T-helper 1 cell treated with Interleukin-12 subunit alpha and Interleukin-12 subunit beta and Interleukin-4 antibody, amounts not matched to agents 30 ng/mL and 1 ng/mL, for 36 hours (primary cell): ENCODE measurements at regions not wholly inside any gene's neighbourhood (a gene's known extent, or its start where the extent isn't known, plus 50 kb on each side); places are given as distances from the start of the nearest gene placed in this dataset.

Source experiments
- intact Hi-C: fragments of 100-400 bp; cut with micrococcal nuclease; formaldehyde crosslinking; loops from one replicate; pipeline ENCODE4 v1.15.1; 2024

DNA sequence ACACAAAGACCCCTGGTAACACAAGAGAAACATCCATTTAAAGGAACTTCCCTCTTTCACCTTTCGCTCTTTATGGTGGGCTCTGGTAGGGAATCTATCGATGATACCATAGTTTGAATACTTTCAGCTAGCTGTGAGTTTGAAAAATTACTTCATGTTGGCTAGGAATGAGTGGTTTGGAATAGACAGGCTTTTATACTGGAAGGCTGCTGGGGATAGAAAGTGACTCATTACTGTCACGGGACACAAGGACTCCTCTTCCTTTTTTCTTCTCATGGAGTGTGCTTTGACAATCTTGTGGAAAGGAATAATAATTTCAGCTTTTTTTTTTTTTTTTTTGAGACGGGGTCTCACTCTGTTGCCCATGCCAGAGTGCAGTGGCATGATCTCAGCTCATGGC, 76.9 kb downstream of the CYB561 start:
- intact Hi-C loops: no loop called here

DNA sequence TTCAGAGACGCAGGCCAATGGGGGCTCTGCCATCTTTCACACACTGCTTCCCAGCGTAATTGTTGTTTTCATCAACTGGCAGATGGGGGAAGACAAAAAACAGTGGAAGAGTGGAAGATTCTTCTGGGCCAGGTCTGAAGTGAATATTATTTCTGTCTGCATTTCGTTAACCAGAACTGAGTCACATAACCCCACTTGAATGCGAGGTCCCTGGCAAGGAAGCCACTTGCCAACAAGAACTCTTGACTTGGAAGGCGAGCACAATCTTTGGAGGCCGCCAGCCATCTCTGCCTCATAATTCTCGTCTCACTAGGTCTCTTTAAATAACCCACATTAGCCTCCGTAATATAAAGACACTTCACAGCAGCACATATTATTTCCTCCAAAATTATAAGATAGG, 75.4 kb downstream of the CYB561 start:
- intact Hi-C loops: no loop called here

DNA sequence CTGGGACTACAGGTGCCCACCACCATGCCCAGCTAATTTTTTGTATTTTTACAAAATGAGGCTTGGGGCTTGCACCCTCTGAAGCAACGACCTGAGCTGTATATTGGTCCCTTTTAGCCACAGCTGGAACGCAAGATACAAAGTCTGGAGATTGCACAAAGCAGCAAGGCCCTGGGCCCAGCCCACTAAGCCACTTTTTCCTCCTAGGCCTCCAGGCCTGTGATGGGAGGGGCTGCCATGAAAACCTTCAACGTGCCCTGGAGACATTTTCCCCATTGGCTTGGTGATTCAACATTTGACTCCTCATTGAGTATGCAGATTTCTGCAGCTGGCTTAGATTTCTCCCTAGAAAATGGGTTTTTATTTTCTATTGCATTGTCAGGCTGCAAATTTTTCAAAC, 69.2 kb downstream of the CYB561 start:
- intact Hi-C loops: no loop called here

DNA sequence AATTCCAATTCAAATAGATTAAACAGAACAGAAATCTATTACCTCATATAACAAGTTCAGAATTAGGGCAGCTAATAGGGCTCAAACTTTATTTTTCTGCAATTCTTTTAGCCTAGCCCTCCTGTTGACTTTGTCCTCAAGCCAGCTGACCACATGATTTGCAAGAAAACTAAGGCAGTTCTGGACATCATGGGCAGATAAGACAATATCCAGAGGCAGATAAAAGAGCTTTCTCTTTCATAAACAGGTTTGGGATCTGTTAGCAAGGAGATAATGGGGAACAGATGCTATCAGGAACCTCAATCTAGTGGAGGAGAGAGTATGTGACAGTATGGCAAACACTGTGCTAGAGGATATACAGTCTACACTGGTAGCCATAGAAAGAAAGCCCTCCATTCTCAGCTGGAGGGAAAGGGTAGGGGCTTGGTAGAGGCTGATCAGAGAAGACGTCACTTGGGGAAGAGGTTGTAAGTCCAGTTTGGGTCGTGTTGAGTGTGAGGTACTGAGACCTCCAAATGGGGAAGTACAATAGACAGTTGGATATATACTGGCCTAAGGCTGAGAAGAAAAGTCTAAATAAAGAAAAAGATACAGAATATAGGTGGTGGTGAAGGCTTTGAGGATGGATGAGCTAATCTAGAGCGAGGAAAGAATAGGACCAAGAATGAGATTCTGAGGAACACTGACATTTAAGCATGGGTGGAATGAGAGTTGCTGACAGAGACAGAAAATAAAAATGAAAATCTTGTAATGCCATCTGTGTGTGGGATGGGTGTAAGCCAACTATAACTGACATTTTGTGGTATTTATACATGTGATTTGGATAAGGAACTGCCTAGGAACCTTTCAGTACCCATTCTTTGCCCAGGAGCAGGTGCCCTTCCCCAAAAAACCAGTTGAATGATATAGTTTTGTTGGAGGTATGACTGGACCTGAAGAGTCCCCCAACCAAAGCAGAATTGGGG, 67.4 kb downstream of the CYB561 start:
- intact Hi-C loops: no loop called here

DNA sequence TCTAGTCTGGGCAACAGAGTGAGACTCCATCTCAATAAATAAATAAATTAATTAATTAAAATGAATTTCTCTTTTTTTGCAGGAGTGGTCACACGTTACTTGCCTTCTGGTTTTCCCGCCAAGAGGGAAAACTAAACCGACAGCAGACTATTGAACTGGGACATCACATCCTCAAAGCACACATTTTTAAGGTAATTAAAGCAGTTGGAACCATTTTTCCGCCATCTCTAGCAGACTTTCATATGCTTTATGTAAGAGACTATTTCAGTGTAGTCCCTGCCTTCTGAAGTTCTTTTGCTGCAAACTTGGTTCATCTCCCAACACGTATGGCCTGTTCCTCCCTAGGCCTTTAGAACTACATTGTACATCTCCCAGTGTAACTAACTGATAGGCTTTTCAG, 66.5 kb downstream of the CYB561 start:
- intact Hi-C loops: no loop called here

DNA sequence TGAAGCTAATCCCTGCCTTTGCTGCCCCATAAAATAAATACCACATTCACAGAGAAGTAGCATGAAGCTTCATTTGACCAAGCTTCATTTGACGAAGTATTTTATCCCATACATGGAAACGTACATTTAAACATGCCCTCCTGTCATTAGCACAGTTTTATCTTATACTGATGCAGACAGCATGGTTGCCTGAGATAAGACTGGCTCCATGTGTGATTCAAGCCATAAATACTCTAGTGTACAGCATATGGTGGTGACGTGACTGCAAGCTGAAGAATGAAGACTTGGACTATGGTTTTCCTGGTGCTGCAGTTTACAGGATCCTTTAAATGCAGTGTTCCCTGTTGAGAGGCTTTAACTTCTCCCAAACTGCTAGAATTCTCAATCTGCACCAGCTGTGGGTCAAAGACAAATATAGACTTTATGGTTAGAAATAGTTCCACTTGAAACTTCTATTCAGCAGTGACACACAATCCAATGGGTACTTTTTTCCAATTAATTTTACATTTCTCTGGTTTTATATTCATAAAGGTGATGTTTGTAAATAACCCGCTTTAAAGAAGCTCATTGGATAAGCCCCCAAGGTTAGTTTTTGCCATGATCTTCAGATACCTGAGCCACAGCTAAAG, 64.9 kb downstream of the CYB561 start:
- intact Hi-C loops: no loop called here

DNA sequence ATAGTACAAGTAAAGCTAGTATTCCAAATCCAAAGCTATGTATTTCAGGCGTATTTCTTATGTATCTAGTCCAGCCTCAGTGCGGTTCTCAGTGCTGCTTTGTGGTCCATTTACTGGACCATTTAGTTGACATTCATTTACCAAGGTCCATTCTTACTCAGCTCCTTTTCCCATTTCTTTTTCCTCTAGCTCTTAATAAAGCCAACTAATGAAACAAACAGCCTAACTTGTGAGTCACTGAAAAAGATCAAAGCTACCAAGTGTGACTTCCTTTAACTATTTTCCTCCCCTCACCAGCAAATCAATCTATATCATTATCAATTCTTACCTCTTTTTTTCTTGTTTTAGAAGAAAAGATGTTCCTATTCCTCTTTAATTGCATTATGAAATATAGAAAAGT, 64.0 kb downstream of the CYB561 start:
- intact Hi-C loops: no loop called here
